ENCODE measurements at regions not wholly inside any gene's neighbourhood (a gene's known extent, or its start where the extent isn't known, plus 50 kb on each side); places are given as distances from the start of the nearest gene placed in this dataset.

DNA sequence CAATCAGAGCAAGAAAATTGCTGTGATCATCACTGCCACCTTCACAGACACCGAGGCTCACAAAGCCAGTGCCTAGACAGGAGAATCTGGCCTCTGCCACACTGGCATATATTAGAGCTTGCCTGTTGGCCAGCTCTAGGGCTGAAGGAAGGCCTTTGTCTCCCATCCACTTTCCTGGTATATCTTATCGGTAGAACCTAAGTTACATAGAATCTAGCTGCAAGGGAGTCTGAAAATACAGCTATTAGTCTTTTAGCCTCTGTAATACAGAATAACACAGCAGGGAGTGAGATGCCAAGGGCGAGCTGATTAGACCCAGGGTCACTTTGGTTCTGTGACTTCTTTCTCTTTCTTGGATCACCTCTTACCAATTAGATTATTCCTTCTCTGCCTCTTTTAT, 154.9 kb upstream of the KL start:
- Histone ChIP-seq H3K27ac (ENCODE audit: insufficient read length, low read depth, low read length) (no peak overlapping the region), H3K23ac (ENCODE audit: insufficient read length, low read depth, low read length) (no peak overlapping the region), H2BK12ac (ENCODE audit: insufficient read length, low read depth, low read length) (no peak overlapping the region)

More for the DNA sequence above, 154.9 kb upstream of the KL start:
- no peaks in the 10 kb centered on the region for H3K4me1 ChIP-seq (ENCODE audit: insufficient read depth, low read length)
- no peak overlapping the region for H2AK5ac ChIP-seq (ENCODE audit: insufficient read length, low read length)
- H3T11ph ChIP-seq (ENCODE audit: low read length), result no peak overlapping the region
- no peak overlapping the region for H3K9ac ChIP-seq (ENCODE audit: extremely low read depth, insufficient read length, low read length)
- no peak overlapping the region for H3K14ac ChIP-seq (ENCODE audit: insufficient read depth, low read length)
- no peak overlapping the region for H3K4me2 ChIP-seq (ENCODE audit: insufficient read depth, insufficient read length, low read length)
- H2BK15ac ChIP-seq (ENCODE audit: low read depth, low read length), result no peak overlapping the region
- H3K56ac ChIP-seq (ENCODE audit: insufficient read length, low read depth, low read length), result no peak overlapping the region
- TF ChIP-seq, protein P1, sequence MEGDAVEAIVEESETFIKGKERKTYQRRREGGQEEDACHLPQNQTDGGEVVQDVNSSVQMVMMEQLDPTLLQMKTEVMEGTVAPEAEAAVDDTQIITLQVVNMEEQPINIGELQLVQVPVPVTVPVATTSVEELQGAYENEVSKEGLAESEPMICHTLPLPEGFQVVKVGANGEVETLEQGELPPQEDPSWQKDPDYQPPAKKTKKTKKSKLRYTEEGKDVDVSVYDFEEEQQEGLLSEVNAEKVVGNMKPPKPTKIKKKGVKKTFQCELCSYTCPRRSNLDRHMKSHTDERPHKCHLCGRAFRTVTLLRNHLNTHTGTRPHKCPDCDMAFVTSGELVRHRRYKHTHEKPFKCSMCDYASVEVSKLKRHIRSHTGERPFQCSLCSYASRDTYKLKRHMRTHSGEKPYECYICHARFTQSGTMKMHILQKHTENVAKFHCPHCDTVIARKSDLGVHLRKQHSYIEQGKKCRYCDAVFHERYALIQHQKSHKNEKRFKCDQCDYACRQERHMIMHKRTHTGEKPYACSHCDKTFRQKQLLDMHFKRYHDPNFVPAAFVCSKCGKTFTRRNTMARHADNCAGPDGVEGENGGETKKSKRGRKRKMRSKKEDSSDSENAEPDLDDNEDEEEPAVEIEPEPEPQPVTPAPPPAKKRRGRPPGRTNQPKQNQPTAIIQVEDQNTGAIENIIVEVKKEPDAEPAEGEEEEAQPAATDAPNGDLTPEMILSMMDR (conservative IDR thresholded peaks at IDR 0.05), result no peak
- H3K18ac ChIP-seq (ENCODE audit: insufficient read length, low read depth, low read length), result no peak overlapping the region
- no peak overlapping the region for H3K27ac Mint-ChIP-seq
- no peak overlapping the region for H3K4me3 Mint-ChIP-seq
- H2AFZ ChIP-seq (ENCODE audit: low read length), result no peak overlapping the region
- no peak overlapping the region for H4K91ac ChIP-seq (ENCODE audit: insufficient read length, low read depth, low read length)
- WGBS (ENCODE audit: extremely low coverage, insufficient read length, low lambda C conversion rate), result no CpG with 5 or more reads among the region's 3 CpGs
- H3K79me2 ChIP-seq (ENCODE audit: insufficient read depth, low read length), result no peaks in the 10 kb centered on the region
- H3K36me3 Mint-ChIP-seq (ENCODE audit: insufficient read depth in 1 of 3, low read depth in 3 of 3), result no peaks in the 10 kb centered on the region; a peak in 1 of 7 replicates
- no peak overlapping the region for H2BK20ac ChIP-seq (ENCODE audit: low read depth, low read length, poor library complexity, severe bottlenecking)
- H2BK5ac ChIP-seq (ENCODE audit: insufficient read length, low read length), result no peak overlapping the region
- no peaks in the 10 kb centered on the region for H3K27me3 Mint-ChIP-seq (ENCODE audit: low read depth)
- H3K4ac ChIP-seq (ENCODE audit: low read depth, low read length), result no peak overlapping the region
- no peaks in the 10 kb centered on the region for H3K4me1 Mint-ChIP-seq
- no peak for DNase-seq
- H3K9me3 Mint-ChIP-seq, result no peaks in the 10 kb centered on the region
- H4K20me1 ChIP-seq (ENCODE audit: control insufficient read depth, insufficient read depth, insufficient read length), result no peaks in the 10 kb centered on the region
- H3K23me2 ChIP-seq (ENCODE audit: insufficient read length, low read depth, low read length, poor library complexity, severe bottlenecking), result no peaks in the 10 kb centered on the region
- no peak overlapping the region for H4K8ac ChIP-seq (replicated peaks; ENCODE audit: insufficient read length, low read depth, low read length)
- no peaks in the 10 kb centered on the region; the same call in 1 of the 2 replicates for H3K27me3 ChIP-seq (ENCODE audit: insufficient read depth, low read length)
- H2BK120ac ChIP-seq (ENCODE audit: low read depth, low read length, poor library complexity, severe bottlenecking), result no peak overlapping the region
- no peak overlapping the region for H4K5ac ChIP-seq (ENCODE audit: insufficient read length, low read depth, low read length)
- peaks cover 5% of the 10 kb centered on the region for H3K9me3 ChIP-seq (ENCODE audit: control insufficient read depth, low read depth, low read length)
- H3K79me1 ChIP-seq (ENCODE audit: insufficient read depth, low read depth, low read length, poor library complexity, severe bottlenecking), result no peaks in the 10 kb centered on the region

Data from H9 (cell line).